ENCODE measurements at regions not wholly inside any gene's neighbourhood (a gene's known extent, or its start where the extent isn't known, plus 50 kb on each side); places are given as distances from the start of the nearest gene placed in this dataset.
"Not testable (repeated sequence)": the region's sequence is repeated elsewhere in the genome, so short reads cannot be mapped to it uniquely, and the experiment has no call there.

GRCh38 chr9:108463932-108464606 is 391.7 kb downstream of the ACTL7B start:
- DNase-seq (ENCODE audit: low read depth, low spot score) = no peak

GRCh38 chr9:108456903-108457302 is 398.9 kb downstream of the ACTL7B start:
- no peak for DNase-seq (ENCODE audit: low read depth, low spot score)

DNA sequence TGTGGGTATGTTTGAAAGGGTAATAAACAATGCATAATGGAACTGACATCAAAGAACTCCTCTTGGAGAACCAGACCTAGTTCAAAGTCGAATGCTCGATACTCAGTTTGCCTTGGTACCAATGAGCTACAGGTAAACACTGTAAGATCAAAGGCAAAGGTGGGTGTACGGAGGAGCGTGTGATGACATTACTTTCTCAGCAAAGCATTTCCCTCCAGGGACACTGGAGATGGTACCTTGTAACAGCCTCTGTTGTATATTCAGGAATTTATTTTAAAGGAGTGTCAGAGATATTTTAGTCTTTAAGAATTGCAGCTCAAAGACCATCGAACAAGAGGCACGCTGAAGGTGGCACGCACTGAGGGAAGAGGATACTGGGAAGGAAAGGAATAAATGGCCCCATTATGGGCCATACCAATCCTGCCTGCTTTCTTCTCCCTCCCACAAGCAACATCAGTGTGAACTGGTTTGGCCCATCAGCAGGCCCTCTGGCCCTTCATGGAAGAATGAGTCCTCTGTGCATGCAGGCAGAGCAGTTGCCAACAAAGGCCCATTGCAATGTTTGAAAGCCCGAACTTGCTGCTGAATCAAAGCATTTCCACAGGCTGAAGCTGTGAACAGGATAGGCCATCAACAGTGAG is 410.2 kb downstream of the ACTL7B start:
- no peak for DNase-seq (ENCODE audit: low read depth, low spot score)

- DNase-seq (ENCODE audit: low read depth, low spot score) = peak; percentile 64
These were observed 411.1 kb downstream of the ACTL7B start for GRCh38 chr9:108444400-108445358.

GRCh38 chr9:108443741-108444140 is 412.0 kb downstream of the ACTL7B start:
- DNase-seq (ENCODE audit: low read depth, low spot score) = no peak

GRCh38 chr9:108443019-108443633 is 412.7 kb downstream of the ACTL7B start:
- no peak for DNase-seq (ENCODE audit: low read depth, low spot score)

GRCh38 chr9:108442627-108443018 is 413.2 kb downstream of the ACTL7B start:
- DNase-seq (ENCODE audit: low read depth, low spot score) = no peak

GRCh38 chr9:108441726-108442125 is 414.1 kb downstream of the ACTL7B start:
- no peak for DNase-seq (ENCODE audit: low read depth, low spot score)

DNA sequence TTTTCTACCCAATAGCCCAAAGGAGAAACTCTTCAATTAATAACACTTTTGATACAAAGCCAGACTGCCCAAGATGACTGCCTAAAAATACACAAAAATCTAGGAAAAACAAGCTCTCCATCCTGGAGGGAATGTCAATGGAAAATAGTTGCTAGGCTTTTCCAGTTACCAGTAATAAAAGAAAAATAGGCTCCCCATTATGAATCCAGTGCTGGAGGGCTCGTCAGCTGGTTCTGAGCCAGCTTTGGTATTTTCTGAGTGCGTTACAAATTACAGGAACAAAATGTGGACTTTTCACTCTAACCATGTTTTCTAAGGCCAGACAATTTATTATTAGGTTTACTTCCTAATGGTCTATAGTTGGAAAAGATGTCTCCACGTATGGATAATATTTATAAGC is 414.5 kb downstream of the ACTL7B start:
- DNase-seq (ENCODE audit: low read depth, low spot score) = no peak

GRCh38 chr9:108439947-108440346 is 415.8 kb downstream of the ACTL7B start:
- DNase-seq (ENCODE audit: low read depth, low spot score) = no peak

- DNase-seq (ENCODE audit: low read depth, low spot score) = no peak
These were observed 418.1 kb downstream of the ACTL7B start for GRCh38 chr9:108437656-108438055.

DNA sequence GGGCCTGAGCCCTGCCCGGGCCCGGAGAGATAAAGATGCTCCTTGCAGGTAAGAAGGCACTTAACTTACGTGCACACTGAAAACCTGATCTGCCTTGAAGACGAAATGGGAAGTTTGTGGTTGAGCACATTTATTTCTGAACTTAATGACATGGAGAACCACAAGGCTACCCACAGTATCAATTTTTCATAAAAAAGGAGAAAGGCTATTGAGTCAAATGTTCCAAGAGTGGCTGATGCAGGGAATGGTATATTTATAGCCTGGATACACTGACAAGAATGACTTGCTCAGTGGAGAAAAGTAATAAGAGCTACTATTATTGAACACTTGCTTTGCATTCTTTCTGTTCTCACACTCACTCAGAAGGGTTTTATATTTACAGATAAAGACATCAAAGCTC is 419.3 kb downstream of the ACTL7B start:
- no peak for DNase-seq (ENCODE audit: low read depth, low spot score)

DNA sequence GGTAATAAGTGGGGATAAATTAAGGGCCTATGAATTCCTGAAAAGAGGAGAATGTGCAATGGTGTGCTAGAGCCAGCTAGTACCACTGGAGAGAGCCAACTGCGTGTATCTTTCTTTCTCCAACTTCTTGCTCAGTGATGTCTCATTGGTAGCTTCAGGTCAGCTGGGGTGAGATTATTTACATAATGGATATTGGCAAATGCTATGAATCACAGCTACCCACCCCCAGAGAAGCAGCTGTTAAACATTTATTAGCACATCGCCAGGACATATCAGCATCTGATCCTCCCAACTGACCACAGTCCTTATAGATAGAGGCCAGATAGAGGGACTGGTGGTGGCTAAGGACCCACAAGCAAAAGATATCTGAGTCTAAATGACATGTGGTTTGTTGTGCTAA is 421.3 kb downstream of the ACTL7B start:
- no peak for DNase-seq (ENCODE audit: low read depth, low spot score)

DNA sequence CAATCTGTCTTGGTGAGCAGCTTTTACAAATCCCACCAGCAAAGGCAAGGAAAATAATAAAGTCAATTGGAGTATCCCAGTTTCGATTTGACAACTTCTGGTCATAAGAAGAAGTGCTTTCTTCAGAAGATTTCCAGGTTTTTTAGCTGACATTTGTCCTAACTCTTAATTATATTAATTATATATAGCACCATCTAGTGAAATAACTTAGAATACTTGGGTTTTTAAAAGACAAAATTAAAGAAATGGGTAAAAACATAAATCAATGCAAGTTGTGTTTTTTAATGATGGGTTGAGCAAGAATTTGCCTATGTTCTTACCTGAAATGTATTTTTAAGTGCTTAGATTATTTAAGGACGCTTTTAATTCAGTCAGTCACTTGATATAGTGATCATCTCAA is 421.8 kb downstream of the ACTL7B start:
- no peak for DNase-seq (ENCODE audit: low read depth, low spot score)

- DNase-seq (ENCODE audit: low read depth, low spot score) = no peak
These were observed 425.1 kb downstream of the ACTL7B start for GRCh38 chr9:108430655-108431054.

DNA sequence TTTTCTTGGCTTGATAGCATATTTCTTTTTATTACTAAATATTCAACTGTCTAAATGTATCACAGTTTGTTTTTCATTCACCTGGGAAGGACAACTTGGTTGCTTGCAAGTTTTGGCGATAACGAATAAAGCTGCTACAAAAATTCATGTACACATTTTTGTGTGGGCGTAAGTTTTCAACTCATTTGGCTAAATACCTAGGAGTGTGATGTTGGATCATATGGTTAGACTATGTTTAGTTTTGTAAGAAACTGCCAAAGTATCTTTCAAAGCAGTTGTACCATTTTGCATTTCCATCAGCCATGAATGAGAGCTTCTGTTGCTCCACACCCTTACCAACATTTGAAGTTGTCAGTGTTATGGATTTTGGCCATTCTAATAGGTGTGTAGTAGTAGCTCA is 428.0 kb downstream of the ACTL7B start:
- no peak for DNase-seq (ENCODE audit: low read depth, low spot score)

GRCh38 chr9:108426421-108426940 is 429.3 kb downstream of the ACTL7B start:
- DNase-seq (ENCODE audit: low read depth, low spot score) = not testable (repeated sequence)

GRCh38 chr9:108423433-108423832 is 432.4 kb downstream of the ACTL7B start:
- no peak for DNase-seq (ENCODE audit: low read depth, low spot score)

- no peak for DNase-seq (ENCODE audit: low read depth, low spot score)
These were observed 436.4 kb downstream of the ACTL7B start for GRCh38 chr9:108419379-108419778.

DNA sequence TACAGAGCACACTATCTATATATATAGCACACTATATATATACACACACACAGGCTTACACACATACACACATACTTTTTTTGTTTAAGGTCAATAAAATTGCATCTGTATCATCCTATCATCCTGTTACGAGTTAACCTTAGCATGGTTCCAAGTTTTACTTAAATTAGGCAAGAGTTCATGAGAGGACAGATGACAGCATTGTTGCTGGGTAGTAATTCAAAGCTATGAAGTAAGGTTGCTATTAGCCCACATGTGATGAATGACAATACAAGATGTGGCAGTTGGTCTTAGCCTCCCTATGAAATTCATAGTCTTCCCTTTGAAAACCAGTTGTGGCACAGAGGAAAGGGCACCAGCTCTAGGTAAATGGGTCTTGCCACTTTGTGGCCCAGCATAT is 438.1 kb downstream of the ACTL7B start:
- no peak for DNase-seq (ENCODE audit: low read depth, low spot score)

DNA sequence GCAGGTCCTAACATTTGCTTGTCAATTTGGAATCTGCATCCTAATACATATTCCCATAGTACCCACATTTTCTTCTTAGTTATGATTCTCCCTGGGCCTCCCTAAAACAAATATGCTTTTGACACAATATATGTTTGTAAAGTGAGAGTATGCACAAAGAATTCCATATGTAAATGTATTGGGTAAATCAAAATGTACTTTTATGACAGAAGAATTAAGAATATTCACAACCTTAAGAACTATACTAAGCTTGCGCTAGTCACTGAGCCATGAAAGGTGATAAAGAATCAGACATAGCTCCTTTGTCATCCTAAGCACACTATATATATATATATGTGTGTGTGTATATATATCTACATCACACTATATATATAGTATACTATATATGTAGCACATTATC is 438.5 kb downstream of the ACTL7B start:
- no peak for DNase-seq (ENCODE audit: low read depth, low spot score)

DNA sequence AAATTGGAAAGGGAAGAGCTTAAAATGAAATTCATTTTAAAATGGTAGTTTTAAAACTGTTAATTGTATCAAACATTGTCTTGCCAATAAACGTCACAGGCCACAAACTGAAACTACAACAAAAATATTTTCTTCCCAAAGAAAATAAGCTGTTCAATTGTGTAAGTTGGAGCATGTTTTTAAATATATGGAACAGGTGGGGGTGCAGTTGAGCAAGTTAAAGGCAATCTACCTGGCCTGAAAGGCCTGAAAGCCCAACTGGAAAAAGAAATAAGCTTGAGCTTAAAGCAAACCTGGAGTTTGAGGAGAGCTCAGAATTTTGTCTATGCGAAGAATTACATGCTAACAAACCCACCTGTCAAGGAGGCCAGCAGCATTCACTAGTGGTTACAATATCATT is 439.5 kb downstream of the ACTL7B start:
- no peak for DNase-seq (ENCODE audit: low read depth, low spot score)
